ENCODE measurements at regions not wholly inside any gene's neighbourhood (a gene's known extent, or its start where the extent isn't known, plus 50 kb on each side); places are given as distances from the start of the nearest gene placed in this dataset.
"Not testable (repeated sequence)": the region's sequence is repeated elsewhere in the genome, so short reads cannot be mapped to it uniquely, and the experiment has no call there.

GRCh38 chr4:38383646-38384121 lies 280.3 kb upstream of the KLF3 start:
- no peak for DNase-seq (ENCODE audit: low read depth)

- DNase-seq (ENCODE audit: low read depth), result no peak
Measured at GRCh38 chr4:38385093-38386004, 278.6 kb upstream of the KLF3 start.

GRCh38 chr4:38386005-38386551 lies 277.9 kb upstream of the KLF3 start:
- no peak for DNase-seq (ENCODE audit: low read depth)

- no peak for DNase-seq (ENCODE audit: low read depth)
Measured at GRCh38 chr4:38386654-38387188, 277.3 kb upstream of the KLF3 start.

GRCh38 chr4:38387348-38387747 lies 276.7 kb upstream of the KLF3 start:
- DNase-seq (ENCODE audit: low read depth), result no peak

GRCh38 chr4:38387819-38388218 lies 276.2 kb upstream of the KLF3 start:
- no peak for DNase-seq (ENCODE audit: low read depth)

GRCh38 chr4:38388907-38389306 lies 275.1 kb upstream of the KLF3 start:
- DNase-seq (ENCODE audit: low read depth), result not testable (repeated sequence)

GRCh38 chr4:38390969-38391545 lies 272.9 kb upstream of the KLF3 start:
- DNase-seq (ENCODE audit: low read depth), result no peak

GRCh38 chr4:38392223-38392855 lies 271.7 kb upstream of the KLF3 start:
- DNase-seq (ENCODE audit: low read depth), result no peak

GRCh38 chr4:38396091-38396490 lies 267.9 kb upstream of the KLF3 start:
- DNase-seq (ENCODE audit: low read depth), result no peak

- DNase-seq (ENCODE audit: low read depth), result no peak
Measured at GRCh38 chr4:38396845-38397547, 267.0 kb upstream of the KLF3 start.

GRCh38 chr4:38400946-38401345 lies 263.1 kb upstream of the KLF3 start:
- no peak for DNase-seq (ENCODE audit: low read depth)

GRCh38 chr4:38406243-38406642 lies 257.8 kb upstream of the KLF3 start:
- no peak for DNase-seq (ENCODE audit: low read depth)

GRCh38 chr4:38409852-38410251 lies 254.1 kb upstream of the KLF3 start:
- no peak for DNase-seq (ENCODE audit: low read depth)

- no peak for DNase-seq (ENCODE audit: low read depth)
Measured at GRCh38 chr4:38411092-38411491, 252.9 kb upstream of the KLF3 start.

- DNase-seq (ENCODE audit: low read depth), result no peak
Measured at GRCh38 chr4:38411981-38412536, 251.9 kb upstream of the KLF3 start.

GRCh38 chr4:38413524-38414341 lies 250.3 kb upstream of the KLF3 start:
- no peak for DNase-seq (ENCODE audit: low read depth)

GRCh38 chr4:38414410-38414809 lies 249.6 kb upstream of the KLF3 start:
- DNase-seq (ENCODE audit: low read depth), result no peak

GRCh38 chr4:38415682-38416081 lies 248.3 kb upstream of the KLF3 start:
- no peak for DNase-seq (ENCODE audit: low read depth)

- no peak for DNase-seq (ENCODE audit: low read depth)
Measured at GRCh38 chr4:38416450-38417014, 247.5 kb upstream of the KLF3 start.

Data from stimulated activated CD4-positive, alpha-beta T cell treated with anti-CD3 and anti-CD28 coated beads, Interleukin-2, amount 100 ng/mL, for 4 hours (primary cell).